HepG2 (cell line): ENCODE measurements at regions not wholly inside any gene's neighbourhood (a gene's known extent, or its start where the extent isn't known, plus 50 kb on each side); places are given as distances from the start of the nearest gene placed in this dataset.

ENCODE experiments used
- ATAC-seq: fragments of 200-7000 bp; cut with Tn5 transposase; 3 replicates; pipeline ENCODE4 v1.9.1; 2020; ENCODE audit warnings: mild to moderate bottlenecking, moderate library complexity
- BruUV-seq: library from RNA; stranded (reverse); fragments of 400-500 nt; replicated peaks from 2 replicates; lab custom pipeline; 2021; lab: Mats Ljungman, UMichigan
- CTCF ChIA-PET: fragments of 300-600 bp; formaldehyde crosslinking; extraction: SDS; loops from one replicate; lab custom pipeline; 2021; ENCODE audit warnings: low total read pairs, inconsistent platforms, low intra/inter-chr PET ratio; lab: Yijun Ruan, JAX
- POLR2A ChIA-PET: fragments of 350-600 bp; sonication (Branson Sonifier 250); formaldehyde crosslinking; loops from one replicate; lab custom pipeline; 2020; ENCODE audit warnings: antibody characterized with exemption, inconsistent platforms; lab: Yijun Ruan, JAX
- DNase-seq: peaks from one replicate; pipeline ENCODE4 v3.0.0-alpha.2; 2015; ENCODE audit warnings: low spot score
- FAIRE-seq: peaks from 3 replicates; lab custom pipeline; 2011; peaks lifted over from hg19 to GRCh38; lab: Jason Lieb, UNC
- H2AFZ ChIP-seq: one replicate; pipeline ENCODE4 v1.6.1; 2011; ENCODE audit warnings: low read length, inconsistent platforms
- H3K27ac ChIP-seq: fragments of 300-600 bp; 3 replicates; pipeline ENCODE4 v1.8.0; 2011; ENCODE audit warnings: mixed run types, mild to moderate bottlenecking, mixed read lengths, low read length, inconsistent platforms; ENCODE audit not compliant: insufficient read depth; ENCODE audit errors: extremely low read length
- H3K27me3 ChIP-seq, 2 experiments: fragments of 200-600 bp in 1 of 2; 2 replicates in 1 of 2; 3 replicates in 1 of 2; pipeline versions ENCODE4 v1.6.0 to v1.8.0; 2011; ENCODE audit warnings: low read length in 2 of 2, mild to moderate bottlenecking in 2 of 2, moderate library complexity in 2 of 2, inconsistent platforms in 1 of 2; ENCODE audit not compliant: insufficient read depth in 2 of 2, control insufficient read depth in 1 of 2
- H3K36me3 ChIP-seq, 2 experiments: fragments of 200-600 bp in 1 of 2; replicated peaks in 1 of 2; 2 replicates in 1 of 2; 3 replicates in 1 of 2; pipeline versions ENCODE4 v1.5.1 to v1.8.0; 2011; ENCODE audit warnings: low read length in 2 of 2, inconsistent platforms in 1 of 2; ENCODE audit not compliant: insufficient read depth in 2 of 2, control insufficient read depth in 1 of 2
- H3K4me1 ChIP-seq: 2 replicates; pipeline ENCODE4 v1.5.1; 2012; ENCODE audit warnings: low read length, inconsistent platforms; ENCODE audit not compliant: insufficient read depth
- H3K4me2 ChIP-seq: 2 replicates; pipeline ENCODE4 v1.6.0; 2011; ENCODE audit warnings: low read depth, low read length, inconsistent platforms
- H3K4me3 ChIP-seq, 3 experiments: fragments of 200-600 bp in 1 of 3; sonication (generic), shearing (Covaris generic) in 1 of 3; replicated peaks in 1 of 3; 2 replicates each; pipeline ENCODE4 v1.5.1; 2011 to 2016; ENCODE audit warnings: low read length in 3 of 3, inconsistent platforms in 2 of 3, low read depth in 2 of 3, mild to moderate bottlenecking in 2 of 3, control low read depth in 1 of 3, mixed read lengths in 1 of 3; ENCODE audit not compliant: insufficient read depth in 1 of 3
- H3K79me2 ChIP-seq: one replicate; pipeline ENCODE4 v1.6.1; 2011; ENCODE audit warnings: low read length, inconsistent platforms; ENCODE audit not compliant: insufficient read depth
- H3K9ac ChIP-seq: 2 replicates; pipeline ENCODE4 v1.6.0; 2011; ENCODE audit warnings: mild to moderate bottlenecking, low read depth, low read length, inconsistent platforms; ENCODE audit not compliant: insufficient read depth
- H3K9me3 ChIP-seq: 2 replicates; pipeline ENCODE4 v1.5.1; 2012; ENCODE audit warnings: mild to moderate bottlenecking, low read length
- H4K20me1 ChIP-seq: 2 replicates; pipeline ENCODE4 v1.6.0; 2011; ENCODE audit warnings: inconsistent platforms, mild to moderate bottlenecking, low read length, moderate library complexity; ENCODE audit not compliant: insufficient read depth
- AGO1 ChIP-seq: fragments of 200-400 bp; formaldehyde crosslinking; IDR thresholded peaks from 2 replicates; pipeline ENCODE4 v1.6.1; 2017; ENCODE audit warnings: mild to moderate bottlenecking, low read depth, low read length, moderate library complexity; ENCODE audit not compliant: poor library complexity, severe bottlenecking
- CBX1 ChIP-seq: IDR thresholded peaks from one replicate; pipeline ENCODE4 v1.6.1; 2016; ENCODE audit warnings: antibody characterized with exemption, low read depth
- CENPX ChIP-seq: sonication (generic); formaldehyde crosslinking; IDR thresholded peaks from 2 replicates; pipeline ENCODE4 v1.9.0; 2021; ENCODE audit warnings: mild to moderate bottlenecking, missing genetic modification reagents, moderate library complexity
- CREM ChIP-seq, 2 experiments: sonication (generic) in 1 of 2; formaldehyde crosslinking in 1 of 2; IDR thresholded peaks; 2 replicates each; pipeline versions ENCODE4 v1.4.0 to v1.6.1; 2016 to 2020; ENCODE audit warnings: antibody characterized with exemption in 1 of 2, mild to moderate bottlenecking in 1 of 2, missing genetic modification reagents in 1 of 2
- EED ChIP-seq: sonication (generic); formaldehyde crosslinking; IDR thresholded peaks from 2 replicates; pipeline ENCODE4 v1.5.0; 2020; ENCODE audit warnings: mild to moderate bottlenecking, missing genetic modification reagents
- HOXA5 ChIP-seq: sonication (generic); formaldehyde crosslinking; IDR thresholded peaks from 2 replicates; pipeline ENCODE4 v1.4.0; 2020; ENCODE audit warnings: missing genetic modification reagents
- MED8 ChIP-seq: sonication (generic); formaldehyde crosslinking; IDR thresholded peaks from 2 replicates; pipeline ENCODE4 v1.8.1; 2023; ENCODE audit warnings: mild to moderate bottlenecking, missing genetic modification reagents; ENCODE audit not compliant: insufficient replicate concordance
- NR2F2 ChIP-seq: IDR thresholded peaks from 2 replicates; pipeline ENCODE4 v1.6.1; 2012; ENCODE audit warnings: low read depth, inconsistent platforms, borderline replicate concordance
- PLRG1 ChIP-seq: fragments of 450-650 bp; conservative IDR thresholded peaks from 2 replicates; pipeline ENCODE4 v1.6.1; 2016
- POLR2G ChIP-seq: fragments of 200-400 bp; formaldehyde crosslinking; IDR thresholded peaks from 2 replicates; pipeline ENCODE4 v1.6.1; 2018; ENCODE audit warnings: mild to moderate bottlenecking, low read depth, low read length, moderate library complexity
- RBM22 ChIP-seq: fragments of 200-400 bp; formaldehyde crosslinking; optimal IDR thresholded peaks from 2 replicates; pipeline ENCODE3; 2017; ENCODE audit warnings: mild to moderate bottlenecking, low read length, moderate library complexity
- SMYD3 ChIP-seq: sonication (generic); formaldehyde crosslinking; IDR thresholded peaks from 2 replicates; pipeline ENCODE4 v1.8.1; 2023; ENCODE audit warnings: mild to moderate bottlenecking, missing genetic modification reagents
- YY1 ChIP-seq: IDR thresholded peaks from 2 replicates; pipeline ENCODE4 v1.6.1; 2011; ENCODE audit warnings: low read length, low read depth, moderate library complexity, mild to moderate bottlenecking; ENCODE audit not compliant: insufficient read depth, insufficient replicate concordance
- ZBTB3 ChIP-seq: sonication (generic); formaldehyde crosslinking; IDR thresholded peaks from 2 replicates; pipeline ENCODE4 v1.4.0; 2020; ENCODE audit warnings: low read depth, mild to moderate bottlenecking, moderate library complexity, missing genetic modification reagents, borderline replicate concordance
- ZNF7 ChIP-seq: IDR thresholded peaks from 2 replicates; pipeline ENCODE4 v1.6.1; 2016; ENCODE audit warnings: missing biosample characterization, missing genetic modification reagents
- ZNF777 ChIP-seq: sonication (generic); formaldehyde crosslinking; IDR thresholded peaks from 2 replicates; pipeline ENCODE4 v1.4.0; 2020; ENCODE audit warnings: missing genetic modification reagents
- WGBS: methylation state at CpG from one replicate; pipeline ENCODE4 v1.1.6; 2017; ENCODE audit warnings: low lambda C conversion rate; 5-methylcytosine and 5-hydroxymethylcytosine counted together
- in situ Hi-C: cut with HindIII; loops from 2 replicates; pipeline ENCODE4 v1.10.0; 2017; ENCODE audit warnings: low pct_unique_long_range_greater_than_20kb; ENCODE audit not compliant: extremely low pct_ligation_motif_present
- intact Hi-C: fragments of 100-400 bp; cut with micrococcal nuclease; formaldehyde crosslinking; loops from one replicate; pipeline ENCODE4 v1.10.0; 2022; ENCODE audit not compliant: unreplicated experiment
- TF ChIP-seq, protein P1 (sequence below): sonication (generic); formaldehyde crosslinking; IDR thresholded peaks from 2 replicates; pipeline ENCODE4 v1.5.1; 2020; ENCODE audit warnings: mild to moderate bottlenecking, missing genetic modification reagents, moderate library complexity
- TF ChIP-seq, protein P2 (sequence below): sonication (generic); formaldehyde crosslinking; IDR thresholded peaks from 2 replicates; pipeline ENCODE4 v1.4.0; 2020; ENCODE audit warnings: mild to moderate bottlenecking, missing genetic modification reagents
- TF ChIP-seq, protein P3 (sequence below): sonication (generic); formaldehyde crosslinking; IDR thresholded peaks from 2 replicates; pipeline ENCODE4 v1.5.1; 2020; ENCODE audit warnings: missing genetic modification reagents, mild to moderate bottlenecking, borderline replicate concordance

DNA sequence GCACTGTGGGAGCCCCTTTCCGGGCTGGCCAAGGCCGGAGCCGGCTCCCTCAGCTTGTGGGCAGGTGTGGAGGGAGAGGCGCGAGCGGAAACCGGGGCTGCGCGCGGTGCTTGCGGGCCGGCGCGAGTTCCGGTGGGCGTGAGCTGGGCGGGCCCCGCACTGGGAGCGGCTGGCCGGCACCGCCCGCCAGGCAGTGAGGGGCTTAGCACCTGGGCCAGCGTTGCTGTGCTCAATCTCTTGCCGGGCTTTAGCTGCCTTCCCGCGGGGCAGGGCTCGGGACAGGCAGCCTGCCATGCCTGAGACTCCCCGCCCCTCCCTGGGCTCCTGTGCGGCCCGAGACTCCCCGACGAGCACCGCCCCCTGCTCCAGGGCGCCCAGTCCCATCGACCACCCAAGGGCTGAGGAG is 405.2 kb upstream of the PRR20A start:
- BruUV-seq = no TSS peak
- no CpG with 5 or more reads among the region's 35 CpGs for WGBS
- Histone ChIP-seq H3K9ac (no peak overlapping the region), H3K79me2 (no peaks in the 10 kb centered on the region), H3K4me3 (no peak overlapping the region), H3K4me2 (no peak overlapping the region), H3K27me3 (no peaks in the 10 kb centered on the region), H3K27ac (no peak overlapping the region), H4K20me1 (no peaks in the 10 kb centered on the region), H3K9me3 (peaks cover 49% of the 10 kb centered on the region), H3K4me1 (no peaks in the 10 kb centered on the region), H3K36me3 (no peaks in the 10 kb centered on the region), H2AFZ (no peak overlapping the region)
- in situ Hi-C loops = no loop called here
- no peak for FAIRE-seq
- ChIA-PET CTCF (no interaction called here), POLR2A (no interaction called here)
- DNase-seq = no peak
- intact Hi-C loops = no loop called here
- ATAC-seq = no peak
- TF ChIP-seq NR2F2 (no peak), CBX1 (no peak), ZNF7 (no peak), YY1 (no peak), RBM22 (no peak), MED8 (CRISPR knock-in tag) (no peak), PLRG1 (no peak), CENPX (CRISPR knock-in tag) (no peak), CREM (IDR thresholded peaks at IDR 0.05) (no peak), CREM (CRISPR knock-in tag; IDR thresholded peaks at IDR 0.05) (no peak), HOXA5 (CRISPR knock-in tag) (no peak), AGO1 (no peak), ZBTB3 (no peak), EED (CRISPR knock-in tag) (no peak), SMYD3 (CRISPR knock-in tag) (no peak), ZNF777 (CRISPR knock-in tag) (no peak), POLR2G (no peak)
- TF ChIP-seq, protein P1, sequence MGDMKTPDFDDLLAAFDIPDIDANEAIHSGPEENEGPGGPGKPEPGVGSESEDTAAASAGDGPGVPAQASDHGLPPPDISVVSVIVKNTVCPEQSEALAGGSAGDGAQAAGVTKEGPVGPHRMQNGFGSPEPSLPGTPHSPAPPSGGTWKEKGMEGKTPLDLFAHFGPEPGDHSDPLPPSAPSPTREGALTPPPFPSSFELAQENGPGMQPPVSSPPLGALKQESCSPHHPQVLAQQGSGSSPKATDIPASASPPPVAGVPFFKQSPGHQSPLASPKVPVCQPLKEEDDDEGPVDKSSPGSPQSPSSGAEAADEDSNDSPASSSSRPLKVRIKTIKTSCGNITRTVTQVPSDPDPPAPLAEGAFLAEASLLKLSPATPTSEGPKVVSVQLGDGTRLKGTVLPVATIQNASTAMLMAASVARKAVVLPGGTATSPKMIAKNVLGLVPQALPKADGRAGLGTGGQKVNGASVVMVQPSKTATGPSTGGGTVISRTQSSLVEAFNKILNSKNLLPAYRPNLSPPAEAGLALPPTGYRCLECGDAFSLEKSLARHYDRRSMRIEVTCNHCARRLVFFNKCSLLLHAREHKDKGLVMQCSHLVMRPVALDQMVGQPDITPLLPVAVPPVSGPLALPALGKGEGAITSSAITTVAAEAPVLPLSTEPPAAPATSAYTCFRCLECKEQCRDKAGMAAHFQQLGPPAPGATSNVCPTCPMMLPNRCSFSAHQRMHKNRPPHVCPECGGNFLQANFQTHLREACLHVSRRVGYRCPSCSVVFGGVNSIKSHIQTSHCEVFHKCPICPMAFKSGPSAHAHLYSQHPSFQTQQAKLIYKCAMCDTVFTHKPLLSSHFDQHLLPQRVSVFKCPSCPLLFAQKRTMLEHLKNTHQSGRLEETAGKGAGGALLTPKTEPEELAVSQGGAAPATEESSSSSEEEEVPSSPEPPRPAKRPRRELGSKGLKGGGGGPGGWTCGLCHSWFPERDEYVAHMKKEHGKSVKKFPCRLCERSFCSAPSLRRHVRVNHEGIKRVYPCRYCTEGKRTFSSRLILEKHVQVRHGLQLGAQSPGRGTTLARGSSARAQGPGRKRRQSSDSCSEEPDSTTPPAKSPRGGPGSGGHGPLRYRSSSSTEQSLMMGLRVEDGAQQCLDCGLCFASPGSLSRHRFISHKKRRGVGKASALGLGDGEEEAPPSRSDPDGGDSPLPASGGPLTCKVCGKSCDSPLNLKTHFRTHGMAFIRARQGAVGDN = no peak
- TF ChIP-seq, protein P2, sequence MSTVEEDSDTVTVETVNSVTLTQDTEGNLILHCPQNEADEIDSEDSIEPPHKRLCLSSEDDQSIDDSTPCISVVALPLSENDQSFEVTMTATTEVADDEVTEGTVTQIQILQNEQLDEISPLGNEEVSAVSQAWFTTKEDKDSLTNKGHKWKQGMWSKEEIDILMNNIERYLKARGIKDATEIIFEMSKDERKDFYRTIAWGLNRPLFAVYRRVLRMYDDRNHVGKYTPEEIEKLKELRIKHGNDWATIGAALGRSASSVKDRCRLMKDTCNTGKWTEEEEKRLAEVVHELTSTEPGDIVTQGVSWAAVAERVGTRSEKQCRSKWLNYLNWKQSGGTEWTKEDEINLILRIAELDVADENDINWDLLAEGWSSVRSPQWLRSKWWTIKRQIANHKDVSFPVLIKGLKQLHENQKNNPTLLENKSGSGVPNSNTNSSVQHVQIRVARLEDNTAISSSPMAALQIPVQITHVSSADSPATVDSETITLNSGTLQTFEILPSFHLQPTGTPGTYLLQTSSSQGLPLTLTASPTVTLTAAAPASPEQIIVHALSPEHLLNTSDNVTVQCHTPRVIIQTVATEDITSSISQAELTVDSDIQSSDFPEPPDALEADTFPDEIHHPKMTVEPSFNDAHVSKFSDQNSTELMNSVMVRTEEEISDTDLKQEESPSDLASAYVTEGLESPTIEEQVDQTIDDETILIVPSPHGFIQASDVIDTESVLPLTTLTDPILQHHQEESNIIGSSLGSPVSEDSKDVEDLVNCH (CRISPR knock-in tag) = no peak
- TF ChIP-seq, protein P3, sequence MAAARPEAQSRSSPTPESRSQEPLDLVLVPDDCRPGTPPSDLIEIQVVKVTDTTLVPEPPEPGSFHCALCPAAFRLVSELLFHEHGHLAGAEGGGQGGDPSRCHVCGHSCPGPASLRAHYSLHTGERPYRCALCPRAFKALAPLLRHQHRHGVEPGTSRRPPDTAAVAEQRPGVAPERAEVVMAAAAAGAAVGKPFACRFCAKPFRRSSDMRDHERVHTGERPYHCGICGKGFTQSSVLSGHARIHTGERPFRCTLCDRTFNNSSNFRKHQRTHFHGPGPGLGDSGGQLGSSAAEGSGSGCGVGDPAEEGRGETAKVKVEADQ (CRISPR knock-in tag) = no peak
